GM18520 (cell line): ENCODE measurements at regions not wholly inside any gene's neighbourhood (a gene's known extent, or its start where the extent isn't known, plus 50 kb on each side); places are given as distances from the start of the nearest gene placed in this dataset.

ENCODE experiments used
- ATAC-seq: cut with Tn5 transposase; IDR thresholded peaks from one replicate; pipeline ENCODE4 v1.9.1; 2021; ENCODE audit not compliant: unreplicated experiment

DNA sequence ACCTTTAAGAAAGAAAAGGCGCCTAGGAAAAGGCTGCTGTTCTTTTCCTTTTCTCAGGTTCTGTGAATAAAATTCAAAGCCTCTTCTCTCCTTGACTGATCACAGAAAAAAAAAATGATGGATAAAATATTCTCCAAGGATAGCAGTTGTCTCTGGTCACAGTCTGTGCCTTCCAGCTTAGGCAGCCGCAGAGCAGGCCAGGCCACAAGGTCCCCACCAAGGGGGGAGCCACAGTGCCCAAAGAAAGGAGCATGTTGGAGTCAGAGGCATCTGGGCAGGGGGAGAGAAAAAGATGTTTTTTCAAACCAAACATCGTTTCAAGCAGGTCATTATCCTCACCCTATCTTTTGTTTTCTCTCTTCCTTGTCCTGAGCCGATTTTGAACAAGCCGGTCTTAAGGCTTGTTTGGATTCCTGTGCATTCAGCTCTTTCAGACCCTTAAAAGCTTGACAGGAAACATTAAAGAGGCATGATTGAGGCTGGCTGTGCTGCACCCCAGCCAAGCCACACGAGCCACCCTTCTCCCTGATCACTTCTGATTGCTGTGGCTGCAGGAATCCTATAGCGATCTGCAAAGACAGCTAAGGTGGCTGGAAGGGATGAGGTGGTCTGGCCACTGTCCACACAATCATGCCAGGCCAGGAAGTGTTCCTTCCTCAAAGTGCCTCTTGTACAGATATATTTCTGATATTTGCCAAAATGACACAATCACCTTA, 284.6 kb upstream of the TLE4 start:
- no peak for ATAC-seq

GRCh38 chr9:79287708-79288290, 284.0 kb upstream of the TLE4 start:
- no peak for ATAC-seq

DNA sequence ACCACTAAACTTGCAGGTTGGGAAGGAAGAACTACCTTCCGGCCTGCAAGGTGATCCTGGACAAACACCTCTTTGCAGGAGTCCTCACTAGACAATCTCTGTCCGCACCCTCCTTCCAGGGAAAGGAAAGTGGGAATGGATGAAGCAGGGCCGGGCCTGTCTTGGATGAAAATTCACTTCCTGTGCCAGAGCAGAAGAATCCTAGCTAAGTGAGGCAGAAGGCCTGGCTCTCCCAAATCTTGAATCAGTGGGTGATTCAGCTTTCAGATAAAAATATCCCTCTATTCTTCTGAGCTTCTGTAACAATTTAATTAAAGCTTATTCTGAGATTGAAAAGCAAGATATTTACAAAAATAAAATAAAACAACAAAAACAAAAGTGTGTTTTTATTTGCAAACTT, 281.9 kb upstream of the TLE4 start:
- no peak for ATAC-seq

DNA sequence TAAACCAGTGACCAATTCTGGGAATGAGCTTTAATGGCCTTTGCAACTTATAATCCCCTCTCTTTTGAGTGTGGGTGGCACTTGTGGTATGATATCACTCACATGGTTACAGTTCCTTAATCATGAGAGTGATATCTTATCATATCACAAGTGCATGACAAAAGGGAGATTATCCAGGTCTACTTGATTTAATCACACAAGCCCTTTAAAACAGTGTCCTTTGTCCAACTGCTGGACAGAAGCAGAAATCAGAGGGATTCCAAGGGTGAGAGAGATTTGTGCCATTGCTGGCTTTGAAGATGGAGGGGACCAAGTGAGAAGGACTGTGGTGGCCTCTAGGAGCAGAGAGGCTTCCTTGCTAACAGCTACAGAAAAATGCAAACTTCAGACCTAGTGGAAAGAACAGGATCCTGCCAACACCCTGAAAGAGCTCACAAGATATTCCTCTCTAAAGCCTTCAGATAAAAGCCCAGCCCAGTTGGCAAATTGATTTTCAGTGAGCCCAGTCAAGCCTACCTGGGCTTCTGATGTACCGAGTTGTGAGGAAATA, 279.0 kb upstream of the TLE4 start:
- no peak for ATAC-seq

GRCh38 chr9:79300068-79300467, 271.7 kb upstream of the TLE4 start:
- ATAC-seq, result no peak

- ATAC-seq, result no peak
These were observed 270.7 kb upstream of the TLE4 start for GRCh38 chr9:79301085-79301484.

GRCh38 chr9:79301551-79302391, 270.0 kb upstream of the TLE4 start:
- no peak for ATAC-seq

DNA sequence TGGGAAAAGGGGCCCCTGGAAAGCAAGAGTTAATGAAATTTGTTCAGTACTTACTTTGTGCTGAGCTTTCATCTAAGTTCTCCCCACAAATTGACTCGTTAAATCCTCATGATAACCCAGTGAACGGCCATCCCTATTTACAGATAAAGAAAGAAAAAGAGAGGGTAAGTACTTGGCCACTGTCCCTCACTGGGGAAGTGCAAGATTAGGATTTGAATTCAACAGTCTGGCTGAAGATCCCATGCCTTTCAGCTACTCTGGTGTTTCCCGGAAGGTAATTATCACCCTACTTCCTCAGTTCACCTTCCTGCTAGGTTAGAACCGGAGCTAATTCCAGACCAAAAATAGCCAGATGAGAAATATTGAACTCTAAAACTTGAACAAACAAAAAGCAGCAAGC, 269.2 kb upstream of the TLE4 start:
- ATAC-seq, result no peak

- ATAC-seq, result no peak
These were observed 263.8 kb upstream of the TLE4 start for GRCh38 chr9:79308012-79308411.

DNA sequence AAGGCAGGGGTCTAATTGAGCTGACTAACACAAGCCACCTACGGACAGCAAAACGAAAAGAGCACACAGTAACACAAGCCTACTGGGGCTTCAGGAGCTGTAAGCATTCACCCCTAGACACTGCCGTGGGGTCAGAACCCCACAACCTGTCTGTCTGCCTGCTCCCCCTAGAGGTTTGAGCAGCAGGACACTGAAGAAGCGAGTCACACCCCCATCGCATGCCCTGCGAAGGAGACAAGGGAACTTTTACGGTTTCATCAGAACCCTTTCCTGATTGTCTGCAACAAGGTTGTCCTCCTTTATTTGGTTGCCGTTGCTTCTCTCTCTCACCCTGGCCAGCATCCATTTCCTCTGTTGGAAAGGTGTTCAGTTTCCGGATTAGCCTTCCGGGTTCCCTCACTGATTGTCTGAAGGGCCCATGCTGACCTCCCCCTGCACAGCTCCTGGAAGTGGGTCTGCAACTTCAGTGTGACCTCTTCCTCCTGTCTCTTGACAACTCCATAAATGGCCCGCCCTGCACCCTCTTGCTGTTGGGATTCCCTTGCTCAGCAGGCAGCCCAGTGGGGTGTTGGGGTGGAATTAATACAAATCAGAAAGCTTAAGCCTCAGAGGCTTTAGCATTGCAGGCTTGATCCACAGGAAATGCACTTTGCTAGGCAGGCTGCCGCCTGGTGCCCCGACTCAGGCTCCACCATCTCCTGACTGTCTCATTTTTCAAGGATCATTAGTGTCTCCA, 258.9 kb upstream of the TLE4 start:
- ATAC-seq, result no peak

DNA sequence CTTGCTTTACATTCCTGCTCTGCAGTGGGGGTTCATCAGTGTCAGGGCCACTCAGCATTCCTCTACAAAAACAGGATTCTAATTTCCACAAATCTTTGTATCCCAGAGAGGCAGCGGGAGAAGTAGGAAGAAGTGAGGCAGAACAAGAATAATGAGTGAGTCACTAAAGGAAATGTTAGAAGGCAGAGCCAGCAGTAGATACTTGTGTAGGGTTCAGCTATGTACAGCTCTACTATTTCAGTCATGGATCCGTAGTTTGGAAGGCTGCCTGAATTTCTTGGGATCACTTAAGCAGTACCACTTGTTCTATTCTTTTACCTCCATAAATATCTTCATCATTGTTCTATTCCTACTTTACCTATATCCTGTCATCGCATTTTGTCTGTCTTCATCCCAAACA, 246.3 kb upstream of the TLE4 start:
- no peak for ATAC-seq

DNA sequence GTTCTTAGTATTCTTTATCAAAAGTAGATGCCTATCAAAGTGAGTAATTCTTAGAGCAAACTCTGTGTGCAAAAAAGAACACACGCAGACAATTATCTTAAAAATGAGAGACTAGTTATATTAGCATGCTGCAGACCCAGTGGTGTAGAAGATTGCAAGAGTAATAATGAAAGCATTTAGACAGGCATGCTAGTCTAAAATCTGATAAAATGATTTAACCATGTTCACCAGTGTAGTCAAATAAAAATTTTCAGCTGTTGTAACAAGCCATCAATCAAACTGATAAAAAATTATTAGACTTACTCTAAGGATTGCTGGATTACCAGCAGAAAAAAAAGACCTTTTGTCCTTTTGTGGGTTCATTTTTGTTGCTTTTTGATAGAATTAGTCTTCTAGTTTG, 241.9 kb upstream of the TLE4 start:
- ATAC-seq, result no peak

DNA sequence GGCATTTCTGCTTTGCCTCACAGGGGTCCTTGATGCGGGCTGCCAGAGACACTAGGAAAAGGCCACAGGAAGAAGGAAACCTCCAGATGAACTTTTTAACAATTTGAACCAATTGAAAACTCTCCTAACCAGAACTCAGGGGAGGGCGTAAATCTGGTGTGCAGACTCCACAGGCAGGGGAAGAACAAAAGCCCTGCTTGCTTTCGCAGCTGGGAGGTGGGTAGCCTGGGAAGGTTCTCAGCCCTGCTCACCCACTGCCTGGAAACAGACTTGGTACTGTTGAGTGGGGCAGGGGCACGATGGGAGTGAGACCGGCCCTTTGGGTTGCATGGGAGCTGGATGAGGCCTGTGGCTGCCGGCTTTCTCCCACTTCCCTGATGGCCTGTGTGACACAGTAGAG, 237.8 kb upstream of the TLE4 start:
- no peak for ATAC-seq

GRCh38 chr9:79334711-79335110, 237.1 kb upstream of the TLE4 start:
- no peak for ATAC-seq

DNA sequence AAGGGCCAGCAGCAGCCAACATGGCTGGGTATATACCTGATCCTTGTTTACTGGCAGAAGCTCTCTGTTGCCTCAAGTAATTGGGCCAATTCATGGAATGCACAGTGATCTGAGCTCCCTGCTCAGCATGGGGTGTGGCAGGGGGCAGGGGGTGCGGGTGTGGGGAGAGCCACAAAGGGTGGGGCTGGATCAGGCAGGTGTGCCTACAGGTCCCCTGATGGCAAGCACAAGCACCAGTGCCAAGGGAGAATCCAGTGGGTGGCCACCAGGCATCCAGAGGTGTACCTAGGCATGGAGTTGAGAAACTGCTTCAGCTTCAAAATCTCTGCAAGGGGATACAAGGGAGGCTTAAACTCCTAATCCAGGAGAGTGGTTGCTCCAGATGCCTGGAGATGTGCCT, 235.8 kb upstream of the TLE4 start:
- ATAC-seq, result no peak

DNA sequence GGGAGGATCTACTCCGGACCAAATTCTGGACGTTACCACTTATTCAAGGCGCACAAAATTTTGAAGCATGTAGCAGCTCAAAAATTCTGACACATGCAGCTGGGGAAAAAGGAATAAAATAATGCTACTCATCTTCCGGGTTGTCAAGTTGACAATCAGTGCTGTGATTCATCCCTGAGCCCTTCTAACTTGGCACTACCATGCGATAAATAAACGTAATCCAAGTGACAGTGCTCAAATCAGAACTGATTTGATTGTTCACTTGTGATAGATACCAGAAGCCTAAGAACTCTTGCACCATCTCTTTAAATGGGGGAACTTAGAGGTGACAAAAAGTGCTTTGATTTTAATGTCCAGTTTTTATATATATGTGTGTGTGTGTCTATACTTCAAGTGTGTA, 230.2 kb upstream of the TLE4 start:
- no peak for ATAC-seq

DNA sequence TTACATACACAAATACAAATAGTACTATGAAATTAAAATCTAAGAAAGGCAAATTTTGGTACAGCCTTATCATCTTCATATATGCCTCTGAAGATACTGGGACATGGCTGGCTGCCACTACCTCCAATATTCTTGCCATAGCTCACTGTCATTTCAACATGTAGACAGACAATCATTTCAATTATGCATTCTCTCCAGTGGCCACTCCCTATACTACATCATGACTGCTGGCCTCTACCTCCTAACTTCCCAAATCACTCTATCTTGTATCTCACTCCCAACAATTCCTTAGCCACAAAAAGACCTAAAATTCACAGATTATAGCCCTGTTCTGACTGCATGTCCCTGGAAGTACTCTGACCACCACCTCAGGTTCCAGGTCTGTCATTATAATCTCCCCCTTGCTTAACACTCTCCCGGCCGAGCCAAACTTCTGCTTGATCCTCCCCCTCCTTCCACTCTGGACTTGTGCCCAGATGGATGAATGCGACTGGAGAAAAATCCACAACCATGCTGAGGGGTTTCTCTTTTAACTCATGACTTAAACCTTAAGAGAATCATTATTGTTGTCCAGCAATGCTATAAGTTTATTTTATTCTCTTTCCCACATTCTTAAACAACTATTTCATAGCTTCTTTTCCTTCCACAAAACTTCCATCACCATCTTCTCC, 225.3 kb upstream of the TLE4 start:
- ATAC-seq, result no peak

GRCh38 chr9:79352322-79352721, 219.4 kb upstream of the TLE4 start:
- ATAC-seq, result no peak

DNA sequence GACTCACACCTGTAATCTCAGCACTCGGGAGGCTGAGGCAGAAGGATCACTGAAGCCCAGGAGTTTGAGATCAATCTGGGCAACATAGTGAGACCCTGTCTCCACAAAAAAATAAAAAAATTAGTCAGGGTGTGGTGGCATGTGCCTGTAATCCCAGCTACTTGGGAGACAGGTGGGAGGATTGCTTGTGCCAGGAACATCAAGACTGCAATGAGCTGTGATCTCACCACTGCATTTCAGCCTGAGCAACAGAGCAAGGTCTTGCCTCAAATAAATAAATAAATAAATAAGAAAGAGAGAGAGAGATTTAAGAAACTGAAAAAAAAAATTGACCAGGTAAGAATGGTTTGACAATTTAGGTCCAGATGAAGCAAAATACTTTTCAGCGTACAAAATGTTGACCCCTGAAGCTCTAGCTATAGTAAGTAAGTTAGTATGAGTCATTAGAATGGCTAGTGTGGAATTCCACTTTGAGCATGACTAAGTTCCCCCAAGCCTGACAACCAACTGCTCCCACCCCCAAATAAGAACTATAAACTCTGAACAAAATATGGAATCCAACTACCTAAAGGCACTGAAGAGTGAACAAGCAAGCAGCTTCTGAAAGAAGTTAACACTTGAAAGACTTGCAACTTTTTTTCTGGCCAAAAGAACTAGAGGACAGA, 217.8 kb upstream of the TLE4 start:
- ATAC-seq, result no peak

DNA sequence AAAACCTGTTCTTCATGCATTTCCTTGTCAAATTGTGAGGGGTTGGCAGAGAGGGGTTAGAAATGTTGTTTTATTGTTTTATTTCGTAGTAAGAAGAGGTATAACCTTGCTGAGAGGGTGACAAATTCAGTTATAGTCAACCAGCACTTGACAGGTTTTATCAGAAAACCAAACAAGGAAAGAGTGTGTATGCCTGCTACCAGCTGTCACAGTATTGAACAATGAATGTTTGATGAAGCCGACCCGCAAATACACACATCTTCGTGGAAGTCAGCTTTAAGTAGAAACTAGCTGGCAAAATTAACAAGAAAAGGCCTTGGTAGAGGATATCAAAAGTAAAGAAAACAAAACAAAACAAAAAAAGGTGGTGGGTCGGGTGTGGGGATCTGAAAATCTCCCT, 214.6 kb upstream of the TLE4 start:
- ATAC-seq, result no peak
